ENCODE measurements at regions not wholly inside any gene's neighbourhood (a gene's known extent, or its start where the extent isn't known, plus 50 kb on each side); places are given as distances from the start of the nearest gene placed in this dataset.
"Not testable (repeated sequence)": the region's sequence is repeated elsewhere in the genome, so short reads cannot be mapped to it uniquely, and the experiment has no call there.

DNA sequence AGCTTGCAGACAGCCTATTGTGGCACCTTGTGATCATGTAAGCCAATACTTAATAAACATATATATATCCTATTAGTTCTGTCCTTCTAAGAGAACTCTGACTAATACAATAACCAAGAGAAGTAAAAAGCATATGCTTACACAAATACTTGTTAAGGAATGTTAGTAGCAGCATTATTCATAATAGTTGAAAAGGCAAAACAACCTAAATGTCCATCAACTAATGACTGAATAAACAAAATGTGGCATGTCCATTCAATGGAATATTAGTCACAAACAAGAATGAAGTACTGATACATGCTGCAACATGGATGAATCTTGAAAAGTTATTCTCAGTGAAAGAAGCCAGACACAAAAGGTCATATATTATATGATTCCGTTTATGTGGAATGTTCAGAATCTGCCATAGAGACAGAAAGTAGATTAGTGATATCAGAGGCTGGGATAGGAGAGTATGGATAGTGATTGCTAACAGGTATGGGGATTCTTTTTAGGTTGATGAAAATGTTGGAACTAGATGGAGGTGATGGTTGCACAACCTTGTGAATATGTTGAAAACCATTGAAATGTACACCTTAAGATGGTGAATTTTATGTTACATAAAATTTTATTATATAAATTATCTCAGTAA is 112.5 kb upstream of the UNC5B start:
- Histone ChIP-seq H3K9me3 (ENCODE audit: low read depth) (no peaks in the 10 kb centered on the region), H3F3A (ENCODE audit: insufficient read depth) (no peaks in the 10 kb centered on the region), H4K20me1 (ENCODE audit: insufficient read depth) (no peaks in the 10 kb centered on the region), H3K27me3 (replicated peaks; ENCODE audit: insufficient read depth) (peaks cover 55% of the 10 kb centered on the region), H2AFZ (no peak overlapping the region), H3K4me3 (no peak overlapping the region), H3K36me3 (ENCODE audit: low read depth) (no peaks in the 10 kb centered on the region), H3K4me2 (ENCODE audit: unreplicated experiment) (no peak overlapping the region), H3K9me2 (ENCODE audit: insufficient read depth) (no peaks in the 10 kb centered on the region), H3K27ac (no peak overlapping the region), H3K4me1 (ENCODE audit: insufficient read depth) (no peaks in the 10 kb centered on the region), H3K79me2 (ENCODE audit: insufficient read depth) (no peaks in the 10 kb centered on the region), H3K9ac (no peak overlapping the region)
- no peak for TF ChIP-seq EZH2 (IDR thresholded peaks at IDR 0.05; ENCODE audit: insufficient read depth, poor library complexity, severe bottlenecking)
- TF ChIP-seq EZH2phosphoT487 (IDR thresholded peaks at IDR 0.05; ENCODE audit: insufficient read depth, low read depth) = no peak
- in situ Hi-C loops (cut with MboI) = no loop called here
- 3 to 7% methylated on average over 1 of the region's 1 CpG for WGBS, 2 experiments (ENCODE audit: low coverage in 1 of 2, low lambda C conversion rate in 2 of 2, missing lambda C conversion rate in 2 of 2)
- no peak for DNase-seq

DNA sequence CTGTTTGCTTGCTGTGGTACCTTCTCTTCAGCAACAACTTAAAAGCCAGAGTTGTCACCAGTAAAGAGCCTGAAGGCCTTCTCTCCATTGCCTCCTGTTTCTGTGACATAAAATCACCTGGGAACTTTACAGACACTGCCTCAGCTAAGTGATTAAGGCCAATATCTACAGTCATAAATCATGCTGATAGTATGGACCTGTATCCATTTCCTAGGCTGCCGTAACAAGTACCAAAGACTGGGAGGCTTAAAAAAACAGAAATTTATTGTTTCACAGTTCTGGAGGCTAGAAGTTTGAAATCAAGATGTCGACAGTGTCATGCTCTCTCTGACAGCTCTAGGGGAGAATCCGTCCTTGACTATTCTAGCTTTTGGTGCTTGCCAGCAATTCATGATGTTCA is 108.4 kb upstream of the UNC5B start:
- Histone ChIP-seq H3K27me3 (replicated peaks; ENCODE audit: insufficient read depth) (peaks cover 43% of the 10 kb centered on the region), H3K27ac (no peak overlapping the region), H3K9me2 (ENCODE audit: insufficient read depth) (no peaks in the 10 kb centered on the region), H3K4me1 (ENCODE audit: insufficient read depth) (no peaks in the 10 kb centered on the region), H4K20me1 (ENCODE audit: insufficient read depth) (no peaks in the 10 kb centered on the region), H3F3A (ENCODE audit: insufficient read depth) (no peaks in the 10 kb centered on the region), H3K36me3 (ENCODE audit: low read depth) (no peaks in the 10 kb centered on the region), H3K9ac (no peak overlapping the region), H3K79me2 (ENCODE audit: insufficient read depth) (no peaks in the 10 kb centered on the region), H2AFZ (no peak overlapping the region), H3K4me3 (no peak overlapping the region), H3K4me2 (ENCODE audit: unreplicated experiment) (no peak overlapping the region), H3K9me3 (ENCODE audit: low read depth) (no peaks in the 10 kb centered on the region)
- in situ Hi-C loops (cut with MboI) = no loop called here
- WGBS, 2 experiments (ENCODE audit: low coverage in 1 of 2, low lambda C conversion rate in 2 of 2, missing lambda C conversion rate in 2 of 2) = 44 to 48% methylated on average over 3 of the region's 3 CpGs
- no peak for DNase-seq
- no peak for TF ChIP-seq EZH2 (IDR thresholded peaks at IDR 0.05; ENCODE audit: insufficient read depth, poor library complexity, severe bottlenecking)
- TF ChIP-seq EZH2phosphoT487 (IDR thresholded peaks at IDR 0.05; ENCODE audit: insufficient read depth, low read depth) = no peak

DNA sequence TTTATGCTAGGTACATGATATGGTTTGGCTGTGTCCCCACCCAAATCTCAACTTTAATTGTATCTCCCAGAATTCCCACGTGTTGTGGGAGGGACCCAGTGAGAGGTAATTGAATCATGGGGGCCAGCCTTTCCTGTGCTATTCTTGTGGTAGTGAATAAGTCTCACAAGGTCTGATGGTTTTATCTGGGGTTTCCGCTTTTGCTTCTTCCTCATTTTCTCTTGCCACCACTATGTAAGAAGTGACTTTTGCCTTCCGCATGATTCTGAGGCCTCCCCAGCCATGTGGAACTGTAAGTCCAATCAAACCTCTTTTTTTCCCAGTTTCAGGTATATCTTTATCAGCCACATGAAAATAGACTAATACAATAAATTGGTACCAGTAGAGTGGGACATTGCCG is 106.2 kb upstream of the UNC5B start:
- H3K4me2 ChIP-seq (ENCODE audit: unreplicated experiment); H4K20me1 ChIP-seq (ENCODE audit: insufficient read depth); H3K9me2 ChIP-seq (ENCODE audit: insufficient read depth); H3K27ac ChIP-seq; H3K4me1 ChIP-seq (ENCODE audit: insufficient read depth); H2AFZ ChIP-seq; H3K36me3 ChIP-seq (ENCODE audit: low read depth); H3K9me3 ChIP-seq (ENCODE audit: low read depth); H3F3A ChIP-seq (ENCODE audit: insufficient read depth); H3K9ac ChIP-seq; H3K79me2 ChIP-seq (ENCODE audit: insufficient read depth); H3K4me3 ChIP-seq; DNase-seq; in situ Hi-C loops (cut with MboI): not testable (repeated sequence)
- WGBS, 2 experiments (ENCODE audit: low coverage in 1 of 2, low lambda C conversion rate in 2 of 2, missing lambda C conversion rate in 2 of 2) = 66 to 73% methylated on average over 4 of the region's 4 CpGs
- H3K27me3 ChIP-seq (replicated peaks; ENCODE audit: insufficient read depth) = peaks cover 51% of the 10 kb centered on the region

DNA sequence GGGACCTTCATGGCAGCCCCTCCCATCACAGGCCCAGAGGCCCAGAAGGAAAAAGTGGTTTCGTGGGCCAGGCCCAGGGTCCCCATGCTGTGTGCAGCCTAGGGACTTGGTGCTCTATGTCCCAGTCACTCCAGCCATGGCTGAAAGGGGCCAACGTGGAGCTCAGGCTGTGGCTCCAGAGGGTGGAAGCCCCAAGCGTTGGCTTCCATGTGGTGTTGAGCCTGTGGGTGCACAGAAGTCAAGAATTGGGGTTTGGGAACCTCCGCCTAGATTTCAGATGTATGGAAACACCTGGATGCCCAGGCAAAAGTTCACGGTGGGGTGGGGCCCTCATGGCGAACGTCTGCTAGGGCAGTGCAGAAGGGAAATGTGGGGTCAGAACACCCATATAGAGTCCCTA is 105.3 kb upstream of the UNC5B start:
- H3K36me3 ChIP-seq (ENCODE audit: low read depth); H3K9me2 ChIP-seq (ENCODE audit: insufficient read depth); DNase-seq; H3K4me2 ChIP-seq (ENCODE audit: unreplicated experiment); H3K9ac ChIP-seq; H3K9me3 ChIP-seq (ENCODE audit: low read depth); H3K27ac ChIP-seq; H3K79me2 ChIP-seq (ENCODE audit: insufficient read depth); H2AFZ ChIP-seq; in situ Hi-C loops (cut with MboI); H3F3A ChIP-seq (ENCODE audit: insufficient read depth); H3K4me3 ChIP-seq; H3K4me1 ChIP-seq (ENCODE audit: insufficient read depth); H4K20me1 ChIP-seq (ENCODE audit: insufficient read depth): not testable (repeated sequence)
- H3K27me3 ChIP-seq (replicated peaks; ENCODE audit: insufficient read depth) = peaks cover 45% of the 10 kb centered on the region
- WGBS, 2 experiments (ENCODE audit: low coverage in 1 of 2, low lambda C conversion rate in 2 of 2, missing lambda C conversion rate in 2 of 2) = 46 to 50% methylated on average over 7 of the region's 7 CpGs

DNA sequence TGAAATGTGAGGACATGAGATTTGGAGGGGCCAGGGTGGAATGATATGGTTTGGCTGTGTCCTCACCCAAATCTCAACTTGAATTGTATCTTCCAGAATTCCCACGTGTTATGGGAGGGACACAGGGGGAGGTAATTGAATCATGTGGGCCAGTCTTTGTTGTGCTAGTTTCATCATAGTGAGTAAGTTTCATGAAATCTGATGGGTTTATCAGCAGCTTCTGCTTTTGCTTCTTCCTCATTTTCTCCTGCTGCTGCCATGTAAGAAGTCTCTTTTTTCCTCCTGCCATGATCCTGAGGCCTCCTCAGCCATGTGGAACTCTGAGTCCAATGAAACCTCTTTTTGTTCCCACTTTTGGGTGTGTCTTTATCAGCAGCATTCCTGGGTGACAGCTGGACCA is 104.3 kb upstream of the UNC5B start:
- WGBS, 2 experiments (ENCODE audit: low coverage in 1 of 2, low lambda C conversion rate in 2 of 2, missing lambda C conversion rate in 2 of 2) = 0% methylated on average over 1 of the region's 1 CpG

More for the DNA sequence above, 104.3 kb upstream of the UNC5B start:
- H3K27ac ChIP-seq; H3K9me2 ChIP-seq (ENCODE audit: insufficient read depth); H2AFZ ChIP-seq; H3K4me1 ChIP-seq (ENCODE audit: insufficient read depth); H3K9me3 ChIP-seq (ENCODE audit: low read depth); DNase-seq; in situ Hi-C loops (cut with MboI); H3K9ac ChIP-seq; H3F3A ChIP-seq (ENCODE audit: insufficient read depth); H3K36me3 ChIP-seq (ENCODE audit: low read depth); H3K4me2 ChIP-seq (ENCODE audit: unreplicated experiment); H3K79me2 ChIP-seq (ENCODE audit: insufficient read depth); H3K4me3 ChIP-seq; H4K20me1 ChIP-seq (ENCODE audit: insufficient read depth): not testable (repeated sequence)
- H3K27me3 ChIP-seq (replicated peaks; ENCODE audit: insufficient read depth) = peaks cover 43% of the 10 kb centered on the region
